Right lobe of liver (tissue), 4 donors: ENCODE measurements at regions not wholly inside any gene's neighbourhood (a gene's known extent, or its start where the extent isn't known, plus 50 kb on each side); places are given as distances from the start of the nearest gene placed in this dataset.

Source experiments
- CTCF ChIP-seq, 4 donors: fragments of 200-600 bp in 3 of 4; fragments of 450-650 bp in 1 of 4; IDR thresholded peaks; one replicate each; pipeline versions ENCODE4 v1.5.1 to v1.8.0; 2016 to 2022; ENCODE audit warnings: antibody characterized with exemption in 4 of 4, mild to moderate bottlenecking in 2 of 4
- POLR2A ChIP-seq: fragments of 450-650 bp; IDR thresholded peaks from one replicate; pipeline ENCODE4 v1.6.1; 2017; ENCODE audit warnings: antibody characterized with exemption, mild to moderate bottlenecking
- donor health status: DM: no; HTN: no; CAD: no.
- donor health status: DM: no; HTN: no; CAD: no.
- donor health status: DM: no; HTN: yes; CAD: no.

GRCh38 chr7:125495997-125496396, 566.4 kb upstream of the POT1 start:
- TF ChIP-seq CTCF (IDR thresholded peaks at IDR 0.05) (no peak), POLR2A (no peak)
